ENCODE measurements at regions not wholly inside any gene's neighbourhood (a gene's known extent, or its start where the extent isn't known, plus 50 kb on each side); places are given as distances from the start of the nearest gene placed in this dataset.

DNA sequence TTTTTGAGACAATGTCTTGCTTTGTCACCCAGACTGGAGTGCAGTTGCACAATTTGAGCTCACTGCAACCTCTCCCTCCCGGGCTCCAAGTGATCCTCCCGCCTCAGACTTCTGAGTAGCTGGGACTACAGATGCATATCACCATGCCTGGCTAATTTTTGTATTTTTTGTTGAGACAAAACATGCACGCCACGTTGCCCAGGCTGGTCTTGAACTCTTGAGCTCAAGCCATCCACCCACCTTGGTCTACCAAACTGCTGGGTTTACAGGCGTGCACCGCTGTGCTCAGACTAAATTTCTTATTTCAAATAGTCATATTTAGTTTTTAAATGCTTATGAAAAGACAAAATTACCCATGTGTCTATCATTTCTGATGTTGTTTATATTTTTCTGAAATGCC lies 2324.1 kb downstream of the MAT2B start:
- TF ChIP-seq, protein P1, sequence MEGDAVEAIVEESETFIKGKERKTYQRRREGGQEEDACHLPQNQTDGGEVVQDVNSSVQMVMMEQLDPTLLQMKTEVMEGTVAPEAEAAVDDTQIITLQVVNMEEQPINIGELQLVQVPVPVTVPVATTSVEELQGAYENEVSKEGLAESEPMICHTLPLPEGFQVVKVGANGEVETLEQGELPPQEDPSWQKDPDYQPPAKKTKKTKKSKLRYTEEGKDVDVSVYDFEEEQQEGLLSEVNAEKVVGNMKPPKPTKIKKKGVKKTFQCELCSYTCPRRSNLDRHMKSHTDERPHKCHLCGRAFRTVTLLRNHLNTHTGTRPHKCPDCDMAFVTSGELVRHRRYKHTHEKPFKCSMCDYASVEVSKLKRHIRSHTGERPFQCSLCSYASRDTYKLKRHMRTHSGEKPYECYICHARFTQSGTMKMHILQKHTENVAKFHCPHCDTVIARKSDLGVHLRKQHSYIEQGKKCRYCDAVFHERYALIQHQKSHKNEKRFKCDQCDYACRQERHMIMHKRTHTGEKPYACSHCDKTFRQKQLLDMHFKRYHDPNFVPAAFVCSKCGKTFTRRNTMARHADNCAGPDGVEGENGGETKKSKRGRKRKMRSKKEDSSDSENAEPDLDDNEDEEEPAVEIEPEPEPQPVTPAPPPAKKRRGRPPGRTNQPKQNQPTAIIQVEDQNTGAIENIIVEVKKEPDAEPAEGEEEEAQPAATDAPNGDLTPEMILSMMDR (IDR thresholded peaks at IDR 0.05 in 4 of 5, conservative IDR thresholded peaks at IDR 0.05 in 1 of 5) = no peak
- no peak for TF ChIP-seq POLR2A (IDR thresholded peaks at IDR 0.05)

Data from gastrocnemius medialis (tissue), 4 donors.